ENCODE measurements at regions not wholly inside any gene's neighbourhood (a gene's known extent, or its start where the extent isn't known, plus 50 kb on each side); places are given as distances from the start of the nearest gene placed in this dataset.

GRCh38 chr22:46100401-46101105, 49.8 kb upstream of the PPARA start:
- no peak for DNase-seq (ENCODE audit: low read depth)
- H3K4me3 ChIP-seq (ENCODE audit: low read depth, low read length): no peak overlapping the region
- TF ChIP-seq CTCF (IDR thresholded peaks at IDR 0.05; ENCODE audit: insufficient read depth, low read depth, low read length, missing control alignments): no peak
